ENCODE measurements at regions not wholly inside any gene's neighbourhood (a gene's known extent, or its start where the extent isn't known, plus 50 kb on each side); places are given as distances from the start of the nearest gene placed in this dataset.
"Not testable (repeated sequence)": the region's sequence is repeated elsewhere in the genome, so short reads cannot be mapped to it uniquely, and the experiment has no call there.

DNA sequence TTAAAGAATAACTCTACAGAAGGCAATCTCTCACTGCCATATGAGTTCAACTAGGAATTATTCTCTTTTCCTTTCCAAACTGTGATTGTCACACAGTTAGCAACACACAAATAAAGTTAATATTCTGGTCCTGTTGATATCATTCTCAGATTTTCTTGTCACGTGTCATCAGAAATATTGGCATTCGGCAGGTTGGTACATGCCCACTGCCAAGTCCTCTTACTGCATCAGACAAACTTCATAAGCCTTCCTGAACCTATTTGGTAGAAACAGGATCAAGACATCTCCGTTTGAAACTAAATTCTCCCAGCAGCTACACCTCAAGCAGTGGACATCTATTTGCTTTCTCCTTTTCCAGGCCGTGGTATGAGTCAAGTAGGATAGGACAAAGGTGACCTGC lies 177.9 kb upstream of the SOX2 start:
- DNase-seq (ENCODE audit: low read depth): no peak

DNA sequence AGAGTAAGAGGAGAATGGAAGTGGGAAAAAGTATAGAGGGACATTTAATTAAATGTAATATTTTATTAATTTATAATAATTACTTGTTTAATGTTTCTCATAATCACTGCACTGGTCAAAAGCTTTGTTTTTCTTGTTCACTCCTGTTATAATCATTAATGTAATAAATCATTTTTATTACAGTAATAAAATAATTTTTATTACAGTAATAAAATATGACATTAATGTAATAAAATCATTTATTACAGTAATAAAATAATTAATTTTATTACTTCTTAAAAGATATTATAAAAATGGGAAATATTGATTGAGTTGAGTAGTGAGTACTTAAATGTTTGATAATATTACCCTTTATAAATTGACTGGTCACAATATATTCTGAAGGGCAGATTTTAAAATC lies 181.1 kb upstream of the SOX2 start:
- DNase-seq (ENCODE audit: low read depth): no peak

DNA sequence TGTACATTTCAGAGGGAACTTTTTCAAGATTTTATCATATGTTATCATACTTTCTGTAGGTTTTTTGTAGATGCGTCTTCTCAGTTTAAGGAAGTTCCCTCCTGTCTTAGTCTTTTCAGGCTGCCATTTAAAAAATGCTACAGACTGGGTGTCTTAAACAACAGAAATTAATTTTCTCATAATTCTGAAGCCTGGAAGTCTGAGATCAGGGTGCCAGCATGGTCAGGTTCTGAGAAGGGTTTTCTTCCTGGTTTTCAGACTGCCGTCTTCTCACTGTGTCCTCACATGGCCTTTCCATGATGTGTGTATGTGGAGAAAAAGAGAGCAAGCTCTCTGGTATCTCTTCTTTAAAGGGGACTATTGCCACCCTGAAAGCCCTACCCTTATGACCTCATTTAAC lies 189.9 kb upstream of the SOX2 start:
- no peak for DNase-seq (ENCODE audit: low read depth)

DNA sequence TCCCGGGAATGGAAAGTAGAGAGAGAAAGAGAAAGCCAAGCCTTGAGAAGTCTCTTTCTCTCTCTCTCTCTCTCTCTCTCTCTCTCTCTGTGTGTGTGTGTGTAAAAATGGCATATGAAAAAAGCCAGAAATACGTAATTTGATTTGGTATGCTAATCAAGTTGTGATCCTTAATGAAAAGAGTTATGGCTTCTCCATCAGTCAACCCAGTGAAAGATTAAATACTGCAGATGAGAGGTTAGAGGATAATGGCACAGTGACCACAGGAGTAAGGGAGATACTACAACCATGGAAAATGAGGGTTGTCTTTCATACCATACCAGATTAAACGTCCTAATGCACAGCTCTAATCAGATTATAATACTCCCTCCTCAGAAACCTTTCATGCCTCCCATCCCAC lies 193.5 kb upstream of the SOX2 start:
- no peak for DNase-seq (ENCODE audit: low read depth)

DNA sequence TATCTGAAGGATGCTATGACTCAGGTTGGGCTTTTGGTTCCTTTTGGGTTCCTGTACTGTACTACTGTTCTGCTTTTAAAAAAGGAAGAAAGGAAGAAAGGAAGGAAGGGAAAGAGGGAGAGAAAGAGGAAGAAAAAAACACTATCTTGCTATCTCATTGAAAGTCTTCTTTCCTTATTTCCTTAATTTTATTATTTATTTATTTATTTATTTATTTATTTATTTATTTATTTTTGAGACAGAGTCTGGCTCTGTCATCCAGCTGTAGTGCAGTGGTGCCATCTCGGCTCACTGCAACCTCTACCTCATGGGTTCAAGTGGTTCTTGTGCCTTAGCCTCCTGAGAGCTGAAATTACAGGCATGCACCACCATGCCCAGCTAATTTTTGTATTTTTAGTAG lies 198.9 kb upstream of the SOX2 start:
- DNase-seq (ENCODE audit: low read depth): no peak

DNA sequence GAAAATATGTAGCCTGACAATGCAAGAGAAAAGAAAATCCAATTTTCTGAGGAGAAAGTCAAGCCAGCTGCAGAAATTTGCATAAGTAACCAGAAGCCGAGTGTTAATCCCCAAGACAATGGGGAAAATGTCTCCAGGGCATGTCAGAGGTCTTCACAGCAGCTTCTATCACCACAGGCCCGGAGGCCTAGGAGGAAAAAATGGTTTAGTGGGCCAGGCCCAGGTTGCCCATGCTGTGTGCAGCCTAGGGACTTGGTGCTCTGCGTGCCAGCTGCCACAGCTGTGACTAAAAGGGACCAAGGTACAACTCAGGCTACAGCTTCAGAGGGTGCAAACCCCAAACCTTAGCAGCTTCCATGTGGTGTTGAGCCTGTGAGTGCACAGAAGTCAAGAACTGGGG lies 201.2 kb upstream of the SOX2 start:
- no peak for DNase-seq (ENCODE audit: low read depth)

DNA sequence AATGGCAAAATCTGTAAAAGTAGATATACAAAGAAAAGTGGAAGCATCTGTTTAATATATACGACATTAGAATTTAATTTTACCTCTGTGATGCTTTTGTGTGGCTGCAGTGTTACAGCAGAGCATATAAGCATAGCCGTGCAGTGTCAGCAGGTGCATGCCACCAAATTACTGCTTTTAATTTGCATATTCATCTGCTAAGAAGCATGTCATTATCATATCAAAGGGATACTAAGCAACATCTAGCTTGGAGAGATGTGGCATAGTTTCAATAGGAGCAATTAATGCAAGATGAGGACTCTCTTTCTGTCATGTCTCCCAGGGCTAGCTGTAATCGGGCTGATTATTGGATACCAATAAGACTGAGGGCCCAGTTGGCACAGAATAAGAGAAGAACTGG lies 214.4 kb upstream of the SOX2 start:
- no peak for DNase-seq (ENCODE audit: low read depth)

DNA sequence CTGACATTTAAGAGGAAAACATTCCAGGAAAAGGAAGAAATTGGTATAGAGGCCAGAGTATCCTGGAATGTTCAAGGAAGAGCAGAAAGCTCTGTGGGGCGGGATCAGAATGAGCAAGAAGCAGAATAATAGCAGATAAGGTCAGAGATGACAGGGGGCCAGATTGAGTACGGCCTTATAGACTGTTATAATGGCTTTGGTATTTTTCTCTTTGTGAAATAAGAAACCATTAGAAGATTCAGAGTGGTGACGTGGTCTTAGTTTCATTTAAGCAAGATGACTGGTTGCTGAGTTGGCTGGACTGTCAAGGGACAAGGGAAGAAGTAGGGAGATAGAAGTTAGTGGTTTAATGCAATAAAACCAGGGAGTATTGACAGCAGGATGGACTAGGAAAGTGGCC lies 218.3 kb upstream of the SOX2 start:
- no peak for DNase-seq (ENCODE audit: low read depth)

DNA sequence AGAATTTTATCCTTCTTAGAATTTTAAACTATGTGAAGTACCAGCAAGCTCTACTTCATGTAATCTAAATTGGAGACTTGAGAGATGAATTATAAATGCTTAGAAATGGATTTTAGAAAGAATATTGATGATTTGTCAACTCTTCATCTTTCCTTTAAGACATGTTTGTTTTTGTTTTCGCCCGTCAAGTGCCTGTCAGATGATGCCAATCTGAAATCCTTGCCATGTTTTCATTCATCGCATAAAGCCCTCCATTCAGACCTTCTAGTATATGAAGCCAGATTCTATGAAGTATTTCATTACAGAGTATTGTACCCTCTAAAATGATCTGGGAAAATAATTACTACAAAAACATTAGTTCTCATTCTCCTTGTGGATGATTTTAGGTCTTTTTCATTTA lies 223.2 kb upstream of the SOX2 start:
- no peak for DNase-seq (ENCODE audit: low read depth)

DNA sequence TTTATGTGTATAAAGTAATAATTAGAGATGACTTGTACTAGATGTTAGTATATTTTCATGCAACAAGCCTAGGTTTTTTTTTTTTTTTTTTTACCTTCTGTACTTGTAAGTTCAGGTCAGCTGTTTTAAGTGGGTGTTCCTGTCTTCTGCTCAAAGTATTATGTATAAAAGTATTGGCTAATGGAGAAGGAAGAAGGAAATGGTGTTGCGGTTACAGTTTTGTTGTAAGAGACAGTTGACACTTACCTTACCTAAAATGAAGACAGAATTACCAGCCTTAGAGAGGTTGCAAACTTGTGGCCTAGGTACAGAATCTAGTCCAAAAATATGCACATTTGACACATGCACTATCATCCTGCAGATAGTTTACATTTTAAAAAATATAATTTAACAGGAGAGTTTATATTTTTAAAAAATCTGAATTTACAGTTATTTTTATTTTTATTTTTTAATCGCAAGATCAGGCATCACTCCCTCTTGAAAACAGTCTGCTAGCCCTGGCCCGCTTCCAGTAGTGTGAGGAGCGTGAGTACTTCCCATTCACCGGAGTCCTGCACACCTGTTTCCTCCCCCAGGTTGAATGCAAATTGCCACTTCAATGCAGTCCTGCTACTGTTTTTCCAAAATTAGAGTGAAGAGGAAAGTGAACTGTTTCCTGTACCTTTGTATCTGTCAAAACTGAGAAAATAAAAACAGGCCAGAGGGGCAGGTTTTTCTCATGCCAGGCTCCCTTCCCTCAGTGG lies 224.3 kb upstream of the SOX2 start:
- DNase-seq (ENCODE audit: low read depth): no peak

DNA sequence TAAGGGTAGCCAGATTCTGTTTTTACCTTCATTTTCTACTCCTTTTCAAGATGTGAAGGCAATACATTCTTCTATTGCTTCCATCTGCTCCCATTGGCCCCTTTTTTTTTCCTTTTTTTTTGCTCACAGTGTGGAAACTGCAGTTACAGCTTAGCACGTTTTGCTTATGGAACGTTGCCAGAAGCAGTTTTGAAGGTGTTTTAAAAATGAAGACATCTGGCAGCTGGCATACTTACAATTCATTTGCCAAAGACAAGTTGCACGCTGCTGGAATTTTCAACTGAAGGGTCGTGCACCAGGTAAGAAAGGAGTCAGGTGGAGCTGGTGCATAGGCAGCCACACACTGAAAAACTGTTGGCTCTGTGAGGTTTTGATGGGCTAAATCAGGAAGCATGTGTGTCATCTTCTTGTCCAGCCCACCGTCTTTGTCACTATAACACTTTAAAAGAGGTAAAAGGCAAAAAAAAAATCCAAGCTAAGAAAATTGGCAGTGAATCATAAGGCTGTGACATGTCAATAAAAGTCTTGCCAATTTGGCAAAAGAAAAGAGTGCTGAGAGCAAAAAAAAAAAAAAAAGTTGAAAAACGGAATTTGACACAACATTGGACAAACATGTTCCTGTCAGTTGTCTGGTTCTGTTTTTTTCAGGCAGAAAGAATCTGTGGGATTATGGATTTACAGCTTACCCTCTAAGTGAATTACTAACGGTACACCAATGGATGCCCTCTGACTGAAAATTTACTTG lies 225.4 kb upstream of the SOX2 start:
- DNase-seq (ENCODE audit: low read depth): no peak

DNA sequence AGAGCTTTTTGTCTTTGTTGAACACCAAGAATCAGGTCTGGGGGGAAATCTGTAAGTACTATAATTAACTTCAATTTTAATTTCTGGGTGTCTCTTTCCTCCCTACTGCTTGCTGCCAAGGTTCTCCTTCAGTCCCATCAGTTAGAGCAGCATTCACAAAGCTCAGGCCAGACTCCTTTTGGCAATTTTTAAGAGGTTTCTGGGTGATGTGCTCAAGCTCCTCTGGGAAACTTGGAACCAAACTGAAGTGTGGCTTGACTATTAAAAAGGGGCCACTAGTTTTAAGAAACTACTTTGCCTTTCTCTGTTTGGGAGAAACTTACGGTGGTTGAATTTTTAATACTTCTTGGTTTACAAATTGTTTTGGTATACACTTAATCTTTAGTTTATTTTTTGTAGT lies 227.7 kb upstream of the SOX2 start:
- no peak for DNase-seq (ENCODE audit: low read depth)

DNA sequence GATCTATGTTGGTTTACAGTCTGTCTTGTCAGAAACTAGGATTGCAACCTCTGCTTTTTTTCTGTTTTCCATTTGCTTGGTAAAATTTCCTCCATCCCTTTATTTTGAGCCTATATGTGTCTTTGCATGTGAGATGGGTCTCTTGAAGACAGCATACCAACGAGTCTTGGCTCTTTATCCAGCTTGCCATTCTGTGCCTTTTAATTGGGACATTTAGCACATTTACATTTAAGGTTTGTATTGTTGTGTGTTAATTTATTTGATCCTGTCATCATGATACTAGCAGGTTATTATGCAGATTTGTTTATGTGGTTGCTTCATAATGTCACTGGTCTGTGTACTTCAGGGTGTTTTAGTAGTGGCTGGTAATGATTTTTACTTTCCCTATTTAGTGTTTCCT lies 236.6 kb upstream of the SOX2 start:
- DNase-seq (ENCODE audit: low read depth): not testable (repeated sequence)

DNA sequence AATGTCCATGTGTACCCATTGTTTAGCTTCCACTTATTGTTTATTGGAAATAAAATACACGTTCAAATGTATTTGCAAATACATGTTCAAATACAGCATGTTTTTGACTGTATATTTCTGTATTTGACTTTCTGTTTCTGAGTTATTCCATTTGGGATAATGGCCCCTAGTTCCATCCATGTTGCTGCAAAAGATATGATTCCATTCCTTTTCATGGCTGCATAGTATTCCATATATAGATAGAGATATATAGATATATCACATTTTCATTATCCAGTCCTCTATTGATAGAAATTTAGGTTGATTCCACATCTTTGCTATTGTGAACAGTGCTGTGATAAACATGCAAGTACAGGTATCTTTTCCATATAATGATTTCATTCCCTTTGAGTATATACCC lies 241.4 kb upstream of the SOX2 start:
- no peak for DNase-seq (ENCODE audit: low read depth)

DNA sequence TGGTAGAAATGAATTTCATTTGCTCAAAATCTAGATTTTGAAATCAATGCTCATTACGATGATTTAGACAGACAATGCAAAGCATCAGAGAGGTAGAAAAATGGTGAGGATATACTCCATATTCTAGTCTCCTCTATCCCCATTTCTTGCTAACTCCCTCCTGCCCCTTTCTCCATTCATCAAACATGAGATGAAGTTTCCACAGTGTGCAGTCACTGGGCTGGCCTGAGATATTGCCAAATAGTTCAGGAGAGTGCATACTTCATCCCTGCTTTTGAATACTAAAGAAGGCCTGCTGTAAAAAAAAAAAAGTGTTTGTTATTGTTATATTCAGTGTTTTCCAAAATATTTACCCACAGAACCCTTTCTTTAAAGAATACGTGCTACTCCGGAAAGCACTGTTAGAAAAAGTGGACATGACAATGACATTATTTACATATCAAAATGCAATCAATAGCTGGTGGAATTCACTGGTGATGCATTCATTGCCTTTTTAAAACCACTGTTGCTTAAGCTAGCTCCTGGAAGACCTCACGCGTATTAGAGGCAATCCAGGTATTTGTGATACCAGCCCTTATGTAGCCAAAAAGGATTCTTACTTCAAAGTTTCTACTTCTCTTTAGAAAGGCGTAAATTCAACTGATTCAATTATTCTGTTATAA lies 247.6 kb upstream of the SOX2 start:
- no peak for DNase-seq (ENCODE audit: low read depth)

DNA sequence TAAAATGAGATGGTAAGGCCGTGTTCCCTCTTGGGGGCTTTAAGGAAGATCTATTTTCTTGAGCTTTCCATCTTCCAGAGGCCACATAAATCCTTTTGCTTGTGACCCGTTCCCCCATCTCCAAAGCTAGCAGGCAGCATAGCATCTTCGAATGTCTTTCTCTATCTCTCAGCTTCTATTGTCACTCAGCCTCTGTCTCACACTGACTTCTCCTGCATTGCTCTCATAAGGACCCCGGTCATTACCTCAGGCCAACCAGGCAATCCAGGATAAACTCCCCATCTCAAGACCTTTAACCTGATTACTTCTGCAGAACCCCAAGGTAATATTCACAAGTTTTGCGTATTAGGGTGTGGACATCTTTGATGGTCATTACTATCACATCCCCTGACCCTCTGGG lies 250.3 kb upstream of the SOX2 start:
- no peak for DNase-seq (ENCODE audit: low read depth)

DNA sequence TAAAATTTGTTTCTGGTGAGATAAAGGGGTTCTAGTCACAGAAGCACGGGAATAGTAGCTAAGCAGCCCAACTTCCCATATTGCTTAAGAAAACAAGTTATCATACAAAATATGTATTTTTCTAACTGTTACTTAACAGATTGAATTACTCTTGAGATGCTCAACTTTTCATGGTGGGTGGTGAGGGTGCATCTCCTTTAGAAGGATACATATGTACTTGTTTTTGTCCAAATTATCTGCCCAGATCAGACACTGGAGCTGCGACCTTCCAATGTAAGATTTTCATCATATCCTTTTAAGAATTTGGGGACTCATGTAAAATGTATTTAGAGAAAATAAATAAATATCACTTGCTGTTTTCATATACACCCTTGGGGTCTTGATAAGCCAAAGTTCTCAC lies 252.2 kb upstream of the SOX2 start:
- no peak for DNase-seq (ENCODE audit: low read depth)

DNA sequence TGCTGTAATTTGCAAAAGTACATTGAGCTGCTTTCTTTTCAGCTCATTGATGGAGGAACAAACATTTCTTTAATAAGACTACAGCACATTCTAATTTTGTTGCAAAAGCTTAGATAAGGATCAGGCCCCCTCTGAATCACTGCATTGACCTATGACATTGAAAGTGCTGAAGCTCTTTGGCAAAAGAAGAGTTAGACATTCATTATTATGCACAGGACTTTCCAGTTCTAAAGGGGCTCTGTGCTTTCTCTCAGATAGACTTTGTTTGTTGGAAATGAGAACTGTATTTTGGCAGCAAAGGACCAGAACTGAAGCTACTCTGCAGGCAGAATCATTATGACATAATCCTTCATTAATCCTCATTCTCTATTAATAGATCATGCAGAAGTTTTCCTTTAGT lies 252.9 kb upstream of the SOX2 start:
- no peak for DNase-seq (ENCODE audit: low read depth)

DNA sequence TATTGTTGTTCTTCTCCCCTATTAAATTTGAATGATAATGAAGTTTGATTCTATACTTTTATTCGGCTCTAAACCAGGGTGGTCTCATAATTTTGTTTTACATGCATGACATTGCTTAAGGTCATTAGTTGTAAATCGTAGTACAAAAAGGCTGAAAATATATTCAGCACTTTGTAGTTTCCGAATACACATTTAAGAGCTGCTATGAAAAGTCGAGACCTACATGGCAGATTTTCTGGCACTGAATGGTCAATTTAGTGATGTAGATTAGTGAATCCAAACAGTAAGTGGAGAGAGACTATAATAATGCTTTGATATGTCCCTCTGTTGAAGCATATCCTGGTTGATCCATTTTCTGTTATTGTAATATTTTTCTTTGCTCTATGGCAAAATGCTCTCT lies 254.0 kb upstream of the SOX2 start:
- DNase-seq (ENCODE audit: low read depth): no peak

DNA sequence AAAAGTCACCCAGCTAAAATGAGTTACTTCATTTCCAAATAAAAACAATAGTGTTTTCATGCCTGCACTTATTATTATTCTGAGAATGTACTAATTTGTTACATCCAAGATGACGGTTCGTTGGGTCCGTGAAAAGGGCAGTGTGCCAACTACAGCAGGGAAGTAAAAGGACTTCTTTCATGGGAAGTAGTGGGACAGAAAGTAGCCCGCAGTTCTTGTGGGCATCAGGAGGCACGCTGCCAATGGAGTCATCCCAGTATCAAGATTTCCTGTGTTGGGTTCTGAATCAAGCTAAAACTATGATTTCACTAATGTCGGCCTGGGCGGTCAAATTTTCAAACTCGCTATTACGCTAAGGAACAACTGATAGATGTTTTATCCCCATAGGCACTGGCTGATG lies 254.5 kb upstream of the SOX2 start:
- DNase-seq (ENCODE audit: low read depth): no peak

DNA sequence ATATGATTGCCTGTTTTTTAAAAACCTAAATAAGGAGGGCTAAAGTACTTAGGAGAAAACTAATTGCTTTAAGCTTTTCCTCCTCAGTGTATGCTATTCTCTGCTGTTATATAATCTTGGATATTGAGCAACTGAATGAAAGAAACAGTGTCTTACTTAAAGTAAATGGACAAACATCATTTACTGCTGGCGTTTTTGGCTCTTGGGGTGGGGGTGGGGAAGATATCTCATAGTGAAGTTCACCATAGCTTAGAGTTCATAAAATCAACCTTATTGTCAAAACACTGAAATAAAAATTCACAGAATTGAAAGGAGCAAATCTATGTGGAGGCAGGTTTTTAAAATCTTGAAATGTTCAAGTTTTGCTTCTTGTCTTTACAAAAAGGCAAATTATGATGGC lies 256.4 kb upstream of the SOX2 start:
- no peak for DNase-seq (ENCODE audit: low read depth)

DNA sequence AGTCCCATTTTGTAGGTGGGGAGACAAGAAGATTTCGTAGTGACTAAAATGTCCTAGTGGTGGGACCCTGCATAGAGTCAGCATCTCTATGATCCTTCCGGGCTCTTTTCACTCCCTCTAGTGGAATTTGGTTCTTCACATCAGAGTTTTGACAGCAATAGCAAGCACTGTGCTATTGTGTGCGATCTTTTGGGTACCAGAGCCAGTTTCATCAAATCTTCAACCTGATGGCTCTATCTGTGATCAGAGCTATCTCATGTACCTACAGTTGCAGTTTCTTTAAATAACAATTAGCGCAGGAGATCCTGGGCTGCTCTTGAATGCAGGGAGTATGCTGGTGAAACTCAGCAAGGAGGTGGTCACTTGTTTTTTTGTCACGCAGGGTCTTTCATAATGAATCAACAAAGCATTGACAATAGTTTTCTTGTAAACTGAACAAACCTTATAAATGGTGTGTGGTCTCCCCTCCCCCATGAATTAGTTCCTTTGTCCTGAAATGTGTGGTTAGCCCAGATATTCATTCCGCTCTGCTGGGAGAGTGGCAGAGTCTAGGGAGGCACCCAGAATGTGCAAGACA lies 257.2 kb upstream of the SOX2 start:
- DNase-seq (ENCODE audit: low read depth): no peak

DNA sequence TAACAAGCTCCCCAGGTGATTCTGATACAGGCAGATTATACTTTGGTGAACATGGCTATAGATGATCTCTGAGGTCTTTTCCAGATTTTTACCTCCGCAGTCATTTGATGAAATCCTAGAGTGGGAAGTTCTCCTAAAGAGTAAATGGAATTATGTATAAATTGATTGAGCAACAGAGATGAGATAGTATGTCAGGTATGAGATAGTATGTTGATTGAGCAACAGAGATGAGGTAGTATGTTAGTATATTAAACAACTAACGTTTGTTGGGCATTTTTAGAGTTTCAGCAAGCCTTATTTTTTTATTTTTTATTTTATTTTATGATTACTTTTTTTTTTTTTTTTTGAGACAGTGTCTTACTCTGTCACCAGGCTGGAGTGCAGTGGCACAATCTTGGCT lies 265.0 kb upstream of the SOX2 start:
- DNase-seq (ENCODE audit: low read depth): no peak

All from EH (cell line).